Embryonic facial prominence (tissue), 1 donor: ENCODE measurements at regions not wholly inside any gene's neighbourhood (a gene's known extent, or its start where the extent isn't known, plus 50 kb on each side); places are given as distances from the start of the nearest gene placed in this dataset.
"Not testable (repeated sequence)": the region's sequence is repeated elsewhere in the genome, so short reads cannot be mapped to it uniquely, and the experiment has no call there.

Experiments
- DNase-seq: peaks from one replicate; pipeline ENCODE4 v3.0.0-alpha.2; 2016; ENCODE audit errors: extremely low spot score

DNA sequence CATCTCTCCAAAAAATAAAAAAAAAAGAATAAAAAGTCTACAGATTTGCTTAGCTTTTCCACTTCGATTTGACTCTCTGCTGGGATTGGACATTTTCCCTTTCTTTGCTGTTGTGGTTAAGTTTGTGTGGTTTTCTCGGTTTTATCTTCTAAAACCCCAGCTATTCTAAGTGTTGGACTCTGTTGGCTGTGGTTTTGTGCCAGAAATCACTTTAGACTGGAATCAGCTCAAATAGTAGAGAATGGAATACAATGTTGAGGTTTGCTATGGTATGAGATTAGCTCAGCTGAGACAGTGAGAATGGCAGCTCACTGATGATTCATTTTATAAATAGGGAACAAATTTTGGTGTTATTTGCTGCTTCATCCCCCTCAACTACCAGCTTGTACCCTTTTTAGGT, 116.0 kb downstream of the BUB3 start:
- no peak for DNase-seq

DNA sequence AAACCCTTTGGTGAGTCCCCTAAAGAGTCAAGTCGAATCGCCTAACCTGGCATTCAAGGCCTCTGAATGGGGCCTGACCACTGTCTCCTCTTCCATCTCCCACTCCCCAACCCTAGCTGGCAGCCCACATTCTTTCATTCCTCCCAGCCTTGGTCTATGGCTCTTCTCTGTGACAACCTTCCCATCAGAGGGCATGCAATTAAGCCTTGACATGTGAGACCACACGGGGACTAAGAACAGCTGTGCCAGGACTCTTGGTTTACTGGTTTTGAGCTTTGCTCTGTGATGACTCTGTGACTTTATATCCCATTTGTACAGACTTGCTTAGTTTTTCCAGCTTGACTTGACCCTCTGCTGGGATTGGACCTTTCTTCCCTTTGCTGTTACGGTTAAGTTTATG, 116.6 kb downstream of the BUB3 start:
- no peak for DNase-seq

DNA sequence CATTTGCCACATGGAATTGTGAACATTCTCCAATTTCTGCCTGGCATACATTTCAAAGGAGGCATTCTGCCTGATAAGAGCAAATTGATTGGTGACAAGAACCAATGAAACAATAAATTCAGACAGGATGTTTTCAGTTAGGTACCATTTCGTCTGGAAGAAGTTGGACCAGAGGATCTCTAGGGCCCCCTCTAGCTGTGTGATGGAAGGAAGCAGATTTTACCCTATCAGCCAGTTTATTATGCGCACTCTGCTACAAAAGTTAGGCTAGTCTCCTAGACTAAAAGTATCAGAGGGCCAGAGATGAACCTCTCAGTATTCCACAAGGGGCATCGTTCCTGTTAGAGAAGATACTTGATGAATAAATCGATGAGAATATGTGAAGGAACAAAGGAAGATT, 118.0 kb downstream of the BUB3 start:
- DNase-seq = no peak

DNA sequence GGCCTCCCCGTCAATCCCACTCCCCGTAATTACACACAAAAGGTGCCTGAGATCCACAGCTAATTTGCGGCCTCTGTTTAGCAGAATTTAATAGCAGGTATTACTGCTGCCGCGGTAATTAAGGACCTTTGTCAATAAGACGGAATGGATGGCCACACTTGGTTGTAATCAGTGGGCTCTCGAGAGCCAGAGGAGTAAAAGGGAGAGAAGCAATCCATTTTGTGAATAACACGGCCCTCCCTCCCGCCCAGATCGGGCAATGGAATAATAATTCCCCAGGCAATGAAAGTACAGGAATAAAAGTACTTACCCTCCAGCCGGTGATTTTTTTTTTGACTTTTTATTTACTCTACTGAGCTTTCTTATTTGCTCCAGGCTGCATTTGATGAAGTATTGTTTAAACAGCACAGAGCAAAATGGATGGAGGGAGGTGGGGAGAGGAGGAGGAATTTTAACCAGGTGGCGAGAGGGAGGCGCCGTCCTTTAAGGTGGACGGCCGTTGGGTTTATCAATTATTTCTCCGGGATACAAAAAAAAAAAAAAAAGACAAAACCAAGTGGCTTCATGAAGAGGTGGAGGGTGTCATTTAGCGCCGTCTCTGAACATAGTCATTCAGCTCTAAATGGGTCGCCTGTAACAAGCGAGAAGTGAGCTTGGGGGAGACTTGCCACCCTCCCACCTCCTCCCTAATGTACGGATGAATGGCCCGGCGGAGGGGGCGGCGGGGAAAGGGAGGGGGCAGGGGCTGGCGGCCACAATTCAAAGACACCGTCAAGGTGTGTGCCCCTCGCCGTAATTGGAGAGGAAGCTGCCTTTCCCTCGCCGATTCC, 120.3 kb downstream of the BUB3 start:
- DNase-seq = no peak

DNA sequence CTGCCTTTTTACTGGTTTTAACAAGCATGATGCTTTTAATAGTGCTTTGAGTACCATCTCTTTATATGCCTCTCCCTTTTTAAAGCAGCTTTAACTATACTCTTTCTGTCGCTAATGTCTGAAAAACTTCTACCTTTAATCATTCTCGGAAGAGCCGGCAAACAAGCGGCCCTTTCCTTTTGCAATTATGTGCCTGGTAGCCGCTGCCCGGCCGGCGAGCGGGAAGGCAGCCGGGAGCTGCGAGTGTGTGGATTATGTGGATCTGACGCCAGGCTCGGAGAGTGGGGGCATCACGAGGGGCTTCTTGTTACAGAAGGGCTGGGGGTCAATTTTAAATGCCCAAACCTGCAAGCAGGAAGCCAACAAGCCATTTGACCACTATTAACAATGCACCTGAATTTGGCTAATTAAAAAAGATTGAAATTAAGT, 120.9 kb downstream of the BUB3 start:
- DNase-seq = no peak

DNA sequence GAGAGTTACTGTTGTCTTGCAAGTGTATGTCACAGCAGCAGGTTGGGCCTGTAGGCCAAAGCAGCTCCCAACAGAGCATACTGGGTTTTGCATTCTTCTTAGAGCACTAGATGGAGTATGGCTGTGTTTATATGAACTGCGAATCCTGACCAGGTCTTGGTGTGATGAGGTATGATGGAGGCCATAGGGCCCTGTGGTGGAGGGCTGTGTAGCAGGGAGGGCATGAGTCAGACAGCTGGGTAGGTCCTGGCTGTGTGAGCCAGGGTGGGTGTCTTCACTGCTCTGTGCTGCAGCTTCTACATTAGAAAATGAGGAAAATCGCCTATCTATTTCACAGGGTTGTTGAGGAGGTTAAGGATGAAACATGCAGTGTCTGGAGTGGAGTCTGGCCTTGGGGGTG, 124.2 kb downstream of the BUB3 start:
- DNase-seq = no peak

DNA sequence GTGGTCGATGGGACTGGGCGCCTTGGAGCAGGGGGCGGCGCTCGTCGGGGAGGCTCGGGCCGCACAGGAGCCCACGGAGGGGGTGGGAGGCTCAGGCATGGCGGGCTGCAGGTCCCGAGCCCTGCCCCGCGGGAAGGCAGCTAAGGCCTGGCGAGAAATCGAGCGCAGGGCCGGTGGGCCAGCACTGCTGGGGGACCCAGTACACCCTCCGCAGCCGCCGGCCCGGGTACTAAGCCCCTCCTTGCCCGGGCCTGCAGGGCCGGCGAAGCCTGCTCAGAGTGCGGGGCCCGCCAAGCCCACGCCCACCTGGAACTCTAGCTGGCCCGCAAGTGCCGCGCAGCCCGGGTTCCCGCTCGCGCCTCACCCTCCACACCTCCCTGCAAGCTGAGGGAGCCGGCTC, 129.2 kb downstream of the BUB3 start:
- not testable (repeated sequence) for DNase-seq

DNA sequence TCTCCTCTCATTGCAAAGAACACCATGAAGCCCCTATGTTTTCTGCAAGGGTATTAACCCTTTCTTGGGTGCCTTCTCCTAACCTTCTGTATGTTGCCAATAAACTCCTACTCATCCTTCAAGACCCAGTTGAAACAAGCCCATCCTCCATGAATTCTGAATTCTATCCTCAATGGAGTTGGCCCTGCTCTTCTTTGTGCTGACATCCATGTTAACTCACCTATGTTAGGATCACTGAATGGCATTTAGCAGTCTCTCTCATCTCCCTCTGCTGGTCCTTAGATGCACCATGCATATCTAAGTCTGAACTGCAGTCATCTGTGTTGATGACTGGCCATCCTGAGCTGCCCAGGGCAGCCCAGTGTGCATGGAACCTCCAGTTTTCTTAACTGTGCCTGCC, 129.8 kb downstream of the BUB3 start:
- DNase-seq = no peak

DNA sequence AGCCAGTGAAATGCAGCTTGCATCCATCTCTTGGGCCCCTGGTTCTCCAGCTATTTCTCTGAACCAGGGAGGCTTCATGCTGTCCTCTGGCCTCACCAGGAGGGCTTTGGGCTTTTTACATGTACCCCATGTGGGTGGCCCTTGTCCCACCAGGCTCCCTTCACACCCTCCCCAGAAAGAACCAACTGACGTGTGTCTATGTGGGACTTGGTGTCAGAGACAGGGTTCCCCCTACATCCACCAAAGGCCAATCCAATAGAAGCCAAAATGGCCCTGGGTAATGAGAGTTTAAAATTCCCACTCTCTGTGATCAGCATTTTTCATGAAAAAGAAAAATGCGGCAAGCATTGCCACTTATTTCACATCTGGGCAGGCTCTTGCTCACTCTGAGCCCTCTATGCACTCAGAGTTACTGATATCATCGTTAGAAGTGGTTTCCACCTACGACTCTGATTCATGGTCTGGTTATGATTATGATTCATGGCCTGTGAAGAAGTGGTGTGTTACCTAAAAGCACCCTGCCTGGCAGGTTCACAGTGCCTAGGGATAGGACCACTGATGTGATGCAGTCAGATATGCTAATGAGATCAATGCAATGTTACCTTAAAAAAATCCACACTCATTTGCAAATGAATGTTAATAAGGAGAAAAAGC, 133.5 kb downstream of the BUB3 start:
- no peak for DNase-seq

DNA sequence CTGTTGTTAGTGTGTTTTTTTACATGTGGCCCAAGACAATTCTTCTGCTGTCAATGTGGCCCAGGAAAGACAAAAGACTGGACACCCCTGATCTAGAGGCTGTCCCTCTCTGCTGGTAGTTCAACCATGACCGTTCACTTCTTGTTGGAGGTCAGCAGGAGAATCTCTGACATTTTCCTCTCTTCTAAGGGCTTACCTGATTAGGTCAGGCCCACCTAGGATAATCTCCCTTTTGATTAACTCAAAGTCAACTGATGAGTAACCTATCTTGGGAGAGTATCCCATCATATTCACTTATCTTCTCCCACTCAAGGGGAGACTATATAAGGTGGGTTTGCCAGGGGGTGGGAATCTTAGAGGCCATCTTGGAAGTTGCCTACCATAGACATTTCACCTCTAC, 135.2 kb downstream of the BUB3 start:
- no peak for DNase-seq

DNA sequence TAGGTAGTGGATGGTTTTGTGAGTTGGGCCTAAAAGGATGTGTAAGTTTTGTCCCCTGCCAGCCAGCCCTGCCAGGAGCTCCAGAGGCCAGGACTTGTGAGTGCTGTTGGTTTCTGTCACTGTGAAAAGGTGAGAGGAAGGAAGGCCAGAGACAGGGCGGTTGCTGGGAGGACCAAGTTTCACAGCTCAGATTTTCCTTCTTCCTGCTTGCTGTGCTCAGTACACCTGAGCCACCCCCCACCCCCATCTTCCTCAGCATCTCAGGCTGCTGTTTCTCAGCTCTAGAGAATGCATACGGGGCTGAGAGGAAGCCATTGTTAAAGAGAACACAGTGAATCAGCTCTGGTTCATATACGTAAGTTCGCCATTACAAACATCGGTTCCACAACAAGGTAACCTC, 139.9 kb downstream of the BUB3 start:
- no peak for DNase-seq

DNA sequence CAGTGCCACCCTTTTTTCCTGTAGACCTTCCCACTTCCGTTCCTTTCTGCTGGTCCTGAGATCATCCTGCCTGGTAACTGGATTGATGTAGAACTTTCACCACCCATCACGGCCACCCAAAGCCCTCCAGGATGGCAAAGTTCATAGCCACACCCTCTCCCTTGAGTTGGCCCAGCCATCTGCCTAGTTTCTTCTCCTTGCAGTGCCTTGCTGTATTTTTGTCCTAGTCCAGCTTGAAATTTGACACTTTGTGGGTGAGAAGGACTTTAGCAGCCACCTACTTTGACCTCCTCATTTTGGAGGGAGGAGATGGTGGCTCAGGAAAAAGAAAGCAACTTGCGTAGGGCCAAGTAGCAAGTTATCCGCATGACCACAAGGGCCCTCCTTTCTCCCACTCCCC, 140.7 kb downstream of the BUB3 start:
- no peak for DNase-seq

DNA sequence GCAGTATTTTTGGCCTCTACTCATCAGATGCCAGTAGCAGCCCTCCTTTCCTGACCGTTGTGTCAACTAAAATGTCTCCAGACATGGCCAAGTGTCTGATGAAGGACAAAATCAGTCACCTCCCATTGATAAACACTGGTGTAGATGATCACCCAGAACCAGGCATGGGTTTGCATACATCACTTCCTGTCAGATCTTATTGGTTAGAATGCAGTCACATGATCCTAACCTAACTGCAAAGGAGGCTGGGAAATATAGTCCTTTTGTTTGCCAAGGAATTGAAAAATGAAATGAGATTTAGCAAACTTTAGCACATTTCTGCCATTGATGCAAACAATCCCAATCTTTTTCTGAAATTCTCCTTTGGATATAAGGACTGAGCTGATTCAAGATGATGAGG, 141.4 kb downstream of the BUB3 start:
- no peak for DNase-seq

DNA sequence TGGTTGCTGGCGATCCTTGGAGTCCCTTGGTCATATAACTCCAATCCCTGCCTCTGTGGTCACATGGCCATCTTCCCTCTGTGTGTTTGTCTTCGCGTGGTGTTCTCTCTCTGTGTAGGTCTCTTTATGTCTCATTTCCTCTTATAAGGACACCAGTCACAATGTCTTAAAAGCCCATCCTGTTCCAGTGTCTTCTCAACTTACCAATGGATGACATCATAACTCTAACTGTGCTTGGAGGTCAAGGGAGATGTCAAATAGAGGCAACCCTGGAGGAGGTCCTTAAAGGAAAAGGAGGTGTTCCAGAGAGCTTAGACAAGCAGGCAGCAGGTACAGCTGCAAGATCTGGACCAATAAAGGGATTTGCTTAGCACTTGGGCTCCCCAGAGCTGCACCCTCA, 143.0 kb downstream of the BUB3 start:
- DNase-seq = no peak

DNA sequence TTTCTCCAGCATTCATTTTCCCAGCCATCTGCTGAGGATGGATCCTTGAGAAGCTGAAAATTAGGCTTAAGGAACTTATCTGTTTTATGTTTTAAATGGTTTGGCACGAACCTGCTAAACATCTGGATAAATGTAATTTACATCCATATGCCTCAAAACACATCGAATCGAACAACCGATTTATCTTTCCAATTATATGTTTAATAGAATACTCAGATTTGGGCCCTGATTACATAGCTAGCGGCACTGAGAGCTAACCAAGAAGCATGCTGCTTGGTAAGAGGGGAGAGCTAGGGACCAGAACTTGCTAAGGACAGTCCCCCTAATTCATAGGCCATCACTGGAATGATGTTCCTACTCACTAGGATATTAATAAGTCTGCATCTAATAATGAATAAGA, 144.4 kb downstream of the BUB3 start:
- no peak for DNase-seq

DNA sequence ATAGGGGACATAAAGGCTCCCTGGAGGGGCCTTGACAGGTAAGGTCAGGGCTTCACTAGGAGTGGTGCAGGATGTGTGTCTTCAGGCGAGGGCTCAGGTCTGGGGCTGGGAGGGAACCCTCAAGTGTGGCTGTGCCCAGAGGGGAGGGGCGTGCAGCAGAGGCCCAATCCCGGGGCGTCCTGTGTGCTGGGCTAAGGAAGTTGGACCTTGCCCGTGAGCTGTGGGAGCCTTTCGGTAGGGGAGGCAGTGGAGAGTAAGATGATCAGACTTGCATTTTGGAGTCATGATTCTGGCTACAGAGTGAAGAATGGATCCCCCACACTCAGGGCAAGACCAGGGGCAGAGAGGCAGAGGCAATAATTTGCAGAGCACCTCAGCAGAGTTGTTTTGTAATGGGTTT, 145.4 kb downstream of the BUB3 start:
- no peak for DNase-seq

DNA sequence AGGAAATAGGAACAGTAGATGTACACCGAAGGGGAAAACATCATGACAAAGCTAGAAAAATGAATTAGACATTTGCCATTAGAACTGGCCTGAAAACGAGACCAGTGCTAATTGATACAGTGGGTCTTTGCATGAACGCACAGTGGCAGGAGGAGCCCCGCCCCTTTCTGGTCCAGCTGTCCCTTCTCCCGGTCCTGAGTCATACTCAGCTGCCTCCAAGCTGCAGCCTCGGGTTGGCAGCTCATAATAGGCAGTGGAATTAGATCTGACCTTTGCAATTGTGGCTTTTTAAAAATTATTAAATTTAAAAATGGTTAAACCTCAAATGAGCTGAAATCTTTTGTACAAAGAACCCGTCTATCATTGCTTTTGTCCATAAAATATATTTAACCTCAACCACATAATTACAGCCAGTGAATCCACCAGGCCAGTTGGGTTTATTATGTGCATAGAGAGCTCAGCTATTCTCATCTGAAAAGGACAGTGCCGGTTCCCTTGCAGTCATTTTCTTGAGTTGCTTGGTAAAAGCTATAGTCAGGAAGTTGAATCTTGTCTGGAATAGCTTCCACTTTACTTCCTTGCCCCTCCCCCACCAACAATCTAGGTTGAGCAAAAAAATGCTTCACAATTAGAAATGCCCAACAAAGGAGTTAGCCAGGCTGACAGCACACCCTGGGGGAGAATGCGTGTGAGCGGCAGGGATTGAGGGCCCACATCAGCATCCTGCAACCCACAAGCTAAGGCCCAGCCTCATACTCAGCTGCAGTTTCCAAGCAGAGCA, 147.1 kb downstream of the BUB3 start:
- DNase-seq = no peak

DNA sequence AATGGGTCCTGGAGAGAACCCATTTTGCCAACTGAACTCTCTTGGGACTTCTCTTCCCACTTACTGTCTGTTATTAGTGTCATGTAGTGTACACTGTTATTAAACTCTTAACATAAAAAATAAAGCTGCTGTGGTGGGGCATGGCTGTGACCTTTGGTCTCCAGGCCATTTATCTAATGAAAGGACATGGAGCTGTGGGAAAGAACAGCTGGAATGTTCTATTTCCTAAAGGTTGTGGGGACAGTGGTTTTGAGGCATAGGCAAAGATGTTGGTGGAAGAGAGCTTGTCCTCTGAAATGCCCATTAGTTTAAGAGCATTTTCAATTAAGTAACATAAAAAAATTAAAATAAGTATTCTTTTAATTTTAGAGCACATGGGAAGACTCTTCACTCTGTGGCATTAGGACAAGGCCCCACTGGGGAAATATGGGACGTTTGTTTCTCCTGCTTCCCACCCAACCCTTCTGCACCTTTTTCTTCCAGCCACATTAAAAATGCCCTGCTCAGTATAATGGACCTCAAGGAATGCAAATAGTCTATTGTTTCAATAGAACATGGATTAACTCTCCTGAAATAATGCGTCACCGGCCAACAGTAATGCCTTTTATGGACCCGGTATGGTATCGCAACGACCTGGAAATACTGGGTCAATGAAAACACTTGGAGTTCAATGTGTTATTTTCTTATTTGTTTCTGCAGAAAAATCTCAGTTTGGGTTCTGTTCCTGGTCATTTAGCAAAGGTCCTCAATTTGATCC, 149.6 kb downstream of the BUB3 start:
- no peak for DNase-seq

DNA sequence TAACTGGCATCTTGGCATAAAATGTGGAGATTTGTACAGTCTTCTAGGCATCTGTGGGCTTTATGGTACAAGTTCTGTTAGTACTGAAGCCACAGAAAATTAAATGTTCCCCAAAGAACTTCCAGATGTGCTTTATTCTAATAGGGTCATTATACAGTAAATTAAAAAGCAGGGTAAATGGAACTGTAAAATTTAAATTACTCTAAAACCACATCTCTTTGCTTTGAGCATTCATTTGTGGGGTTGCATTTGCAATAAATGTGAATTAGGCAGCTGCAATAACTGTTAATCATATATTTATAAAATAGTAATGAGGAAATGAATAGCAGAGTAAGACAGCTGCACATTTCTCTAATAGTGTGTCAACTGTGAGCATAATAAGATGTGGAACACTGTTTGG, 151.5 kb downstream of the BUB3 start:
- DNase-seq = no peak

DNA sequence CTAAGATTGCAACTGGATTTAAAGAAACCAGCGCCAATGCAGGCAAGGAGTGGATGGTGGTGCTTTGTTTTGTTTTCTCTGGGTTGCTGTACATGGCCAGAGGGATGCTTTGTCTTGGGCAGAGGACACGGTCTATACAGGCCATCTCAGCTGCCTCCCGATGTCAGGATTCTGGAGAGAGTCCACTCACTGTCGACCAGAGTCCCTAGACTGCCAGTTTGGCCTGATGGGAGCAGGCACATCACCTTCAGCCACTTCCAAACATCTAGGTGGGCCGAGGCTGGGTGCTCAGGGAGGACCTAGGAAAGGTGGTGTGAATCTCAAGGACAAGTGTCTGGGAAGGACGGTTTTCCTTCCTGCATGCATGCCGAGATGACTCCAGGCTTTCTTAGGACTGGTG, 152.1 kb downstream of the BUB3 start:
- DNase-seq = no peak

DNA sequence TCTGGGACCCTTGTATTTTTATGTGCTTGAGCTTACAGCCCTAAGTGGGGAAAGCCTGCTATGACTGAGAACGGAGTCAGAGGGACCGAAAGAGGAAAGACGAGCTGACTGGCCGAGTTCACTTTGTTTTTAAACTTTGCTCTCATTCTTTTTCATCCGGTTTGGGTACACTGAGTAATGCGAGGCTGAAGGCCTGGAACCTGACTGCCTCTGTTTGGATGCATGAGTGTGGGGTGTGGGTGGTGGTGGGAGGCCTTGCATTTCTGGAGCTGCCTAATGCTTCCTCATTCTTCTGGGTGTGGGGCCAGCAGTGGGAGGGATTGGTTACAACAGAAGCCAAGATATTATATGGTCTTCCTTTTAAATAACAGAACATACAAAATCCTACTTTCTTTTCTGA, 155.5 kb downstream of the BUB3 start:
- no peak for DNase-seq

DNA sequence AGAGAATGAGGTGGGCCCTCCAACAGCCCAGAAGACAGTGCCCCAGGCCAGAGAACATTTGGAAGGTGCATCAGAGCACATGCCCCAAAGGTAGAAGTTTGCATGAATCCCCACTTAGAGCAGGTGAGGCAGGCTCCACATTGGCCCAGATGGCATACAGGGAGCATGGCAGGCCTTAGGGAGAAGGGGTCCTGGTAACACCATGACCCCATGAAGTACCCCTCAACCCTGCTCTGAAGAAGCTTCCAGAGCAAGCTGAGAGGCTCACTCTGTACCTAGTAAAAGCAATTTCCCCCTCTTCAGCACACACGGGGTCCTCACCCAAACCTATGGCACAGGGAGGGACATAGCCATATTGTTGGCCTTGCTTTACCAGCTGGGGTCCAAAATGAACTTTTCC, 162.6 kb downstream of the BUB3 start:
- DNase-seq = no peak
